ENCODE measurements at regions not wholly inside any gene's neighbourhood (a gene's known extent, or its start where the extent isn't known, plus 50 kb on each side); places are given as distances from the start of the nearest gene placed in this dataset.
"Not testable (repeated sequence)": the region's sequence is repeated elsewhere in the genome, so short reads cannot be mapped to it uniquely, and the experiment has no call there.

GRCh38 chr2:75865083-75865482 lies 154.4 kb upstream of the GCFC2 start:
- TF ChIP-seq CTCF (conservative IDR thresholded peaks at IDR 0.05; ENCODE audit: low read depth) = no peak
- ChIA-PET CTCF (no interaction called here), POLR2A (ENCODE audit: low non-redundant PET) (no interaction called here)
- no peak for DNase-seq (ENCODE audit: low spot score)
- no peak overlapping the region for H3K27ac ChIP-seq

DNA sequence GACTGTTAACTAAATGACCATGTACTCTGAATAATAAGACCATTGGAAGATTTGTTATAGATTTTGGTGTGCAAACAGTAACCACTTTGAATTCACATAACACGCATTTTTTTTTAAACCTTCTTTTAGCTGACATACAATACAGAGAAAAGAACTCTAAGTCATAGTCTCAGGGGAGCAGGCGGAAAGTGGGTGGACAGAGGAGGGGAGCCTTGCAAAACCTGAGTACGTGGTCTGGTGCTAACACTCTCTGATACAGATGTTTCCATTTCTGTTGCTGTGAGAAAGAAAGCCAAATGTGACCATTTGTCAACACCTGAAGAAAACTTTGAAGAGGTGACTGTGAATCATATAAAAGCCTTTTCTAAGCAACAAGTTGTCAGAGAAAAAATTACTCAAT lies 151.8 kb upstream of the GCFC2 start:
- no peak for DNase-seq (ENCODE audit: low spot score)
- CTCF ChIA-PET = interaction anchor here (0.5 to 0.7 kb wide), 2 partner anchors 586 to 736 kb away, joined by 3 read pairs; no protein-coding TSS in a partner anchor
- no peak overlapping the region for H3K27ac ChIP-seq
- TF ChIP-seq CTCF (conservative IDR thresholded peaks at IDR 0.05; ENCODE audit: low read depth) = no peak
- POLR2A ChIA-PET (ENCODE audit: low non-redundant PET) = no interaction called here

DNA sequence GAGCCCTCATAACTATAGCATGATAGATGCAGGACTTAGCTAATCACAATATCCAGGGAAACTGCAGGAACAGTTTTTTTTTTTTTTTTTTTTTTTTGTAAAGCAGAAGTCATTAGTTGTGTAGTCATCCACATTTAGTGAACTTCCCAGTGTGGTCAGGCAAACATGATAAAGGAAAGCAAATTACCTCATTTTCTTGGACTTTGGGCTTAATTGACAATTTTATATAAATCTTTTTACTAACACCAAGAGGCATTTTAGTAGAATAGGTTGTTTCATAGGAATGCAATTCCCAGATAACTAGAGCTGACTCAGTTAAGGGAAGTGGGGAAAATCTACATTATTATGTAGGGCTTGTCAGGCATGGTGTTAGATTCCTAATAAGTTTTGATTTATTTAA lies 142.7 kb upstream of the GCFC2 start:
- DNase-seq (ENCODE audit: low spot score) = no peak
- H3K27ac ChIP-seq = no peak overlapping the region
- ChIA-PET CTCF (interaction anchor here (0.6 kb wide), 1 partner anchor 331 kb away, joined by 4 read pairs; no protein-coding TSS in a partner anchor), POLR2A (ENCODE audit: low non-redundant PET) (no interaction called here)
- no peak for TF ChIP-seq CTCF (conservative IDR thresholded peaks at IDR 0.05; ENCODE audit: low read depth)

DNA sequence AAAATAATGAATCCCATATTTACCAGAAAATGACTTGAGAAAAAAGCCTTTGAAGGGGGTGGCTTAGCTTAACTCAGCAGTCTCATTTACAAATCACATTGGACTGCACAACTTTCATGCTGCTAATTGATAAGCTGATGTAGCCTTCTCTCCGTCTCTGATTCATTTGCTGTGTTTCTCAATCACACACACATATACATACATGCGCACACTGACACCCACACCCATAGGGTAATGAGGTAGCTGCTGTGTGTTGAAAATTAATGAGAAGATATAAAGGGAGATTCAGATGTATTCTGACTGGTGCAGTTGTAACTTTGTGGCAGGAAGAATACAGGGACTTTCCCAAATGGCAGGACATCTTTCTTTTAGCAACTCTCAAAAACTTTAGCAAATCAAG lies 141.9 kb upstream of the GCFC2 start:
- H3K27ac ChIP-seq = no peak overlapping the region
- TF ChIP-seq CTCF (conservative IDR thresholded peaks at IDR 0.05; ENCODE audit: low read depth) = no peak
- CTCF ChIA-PET = interaction anchor here (0.6 kb wide), 1 partner anchor 332 kb away, joined by 4 read pairs; no protein-coding TSS in a partner anchor
- no peak for DNase-seq (ENCODE audit: low spot score)
- POLR2A ChIA-PET (ENCODE audit: low non-redundant PET) = no interaction called here

GRCh38 chr2:75846683-75847190 lies 136.0 kb upstream of the GCFC2 start:
- CTCF ChIA-PET = no interaction called here
- DNase-seq (ENCODE audit: low spot score) = no peak
- H3K27ac ChIP-seq = no peak overlapping the region
- POLR2A ChIA-PET (ENCODE audit: low non-redundant PET) = no interaction called here
- TF ChIP-seq CTCF (conservative IDR thresholded peaks at IDR 0.05; ENCODE audit: low read depth) = no peak

DNA sequence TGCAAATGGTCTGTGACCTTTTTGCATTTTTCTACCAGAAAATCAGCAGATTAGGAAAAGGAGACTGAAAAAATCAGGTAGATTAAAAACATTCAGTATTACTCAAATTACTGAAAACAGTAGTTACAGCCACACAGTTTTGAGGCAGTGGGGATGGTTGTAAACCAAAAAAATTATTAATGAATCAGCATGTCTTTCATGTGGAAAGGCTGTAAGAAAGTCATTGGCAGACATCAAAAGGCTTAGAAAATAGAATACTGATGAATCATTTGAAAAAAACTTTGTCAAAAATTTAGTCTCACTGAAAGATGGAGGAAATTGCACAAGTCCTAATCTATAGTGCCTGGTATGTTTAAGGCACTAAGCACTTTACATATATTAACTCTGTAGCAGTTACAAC lies 133.9 kb upstream of the GCFC2 start:
- DNase-seq (ENCODE audit: low spot score) = no peak
- CTCF ChIA-PET = no interaction called here
- H3K27ac ChIP-seq = no peak overlapping the region
- POLR2A ChIA-PET (ENCODE audit: low non-redundant PET) = no interaction called here
- no peak for TF ChIP-seq CTCF (conservative IDR thresholded peaks at IDR 0.05; ENCODE audit: low read depth)

- CTCF ChIA-PET = interaction anchor here (0.6 kb wide), 1 partner anchor 753 kb away, joined by 3 read pairs; no protein-coding TSS in a partner anchor
- POLR2A ChIA-PET (ENCODE audit: low non-redundant PET); DNase-seq (ENCODE audit: low spot score); H3K27ac ChIP-seq: not testable (repeated sequence)
Measured at GRCh38 chr2:75834588-75834987, 123.9 kb upstream of the GCFC2 start.

All from RWPE1 (cell line).